ENCODE measurements at regions not wholly inside any gene's neighbourhood (a gene's known extent, or its start where the extent isn't known, plus 50 kb on each side); places are given as distances from the start of the nearest gene placed in this dataset.

- ATAC-seq (ENCODE audit: insufficient number of reproducible peaks, low FRiP score, low read depth) = no peak
Observed at GRCh38 chr20:55745840-55746239, 259.5 kb downstream of the CBLN4 start.

GRCh38 chr20:55744896-55745295 lies 260.4 kb downstream of the CBLN4 start:
- Histone ChIP-seq H3K4me3 (no peak overlapping the region), H3K4me1 (ENCODE audit: control insufficient read depth in 1 of 2, low read depth in 2 of 2) (no peaks in the 10 kb centered on the region), H3K27ac (no peak overlapping the region), H3K36me3 (no peaks in the 10 kb centered on the region), H3K9me3 (no peaks in the 10 kb centered on the region), H3K27me3 (replicated peaks; ENCODE audit: insufficient read depth) (no peaks in the 10 kb centered on the region)
- no peak for TF ChIP-seq CTCF (IDR thresholded peaks at IDR 0.05)
- DNase-seq (ENCODE audit: low spot score) (no peak), ATAC-seq (ENCODE audit: insufficient number of reproducible peaks, low FRiP score, low read depth) (no peak)

More at GRCh38 chr20:55745840-55746239, 259.5 kb downstream of the CBLN4 start:
- no peak for DNase-seq (ENCODE audit: low spot score)
- Histone ChIP-seq H3K4me1 (ENCODE audit: control insufficient read depth in 1 of 2, low read depth in 2 of 2) (no peaks in the 10 kb centered on the region), H3K4me3 (no peak overlapping the region), H3K27me3 (replicated peaks; ENCODE audit: insufficient read depth) (no peaks in the 10 kb centered on the region), H3K9me3 (no peaks in the 10 kb centered on the region), H3K27ac (no peak overlapping the region), H3K36me3 (no peaks in the 10 kb centered on the region)
- no peak for TF ChIP-seq CTCF (IDR thresholded peaks at IDR 0.05)

- no peak for TF ChIP-seq CTCF (IDR thresholded peaks at IDR 0.05)
- no peaks in the 10 kb centered on the region for H3K9me3 ChIP-seq
- no peak overlapping the region for H3K4me3 ChIP-seq
- no peaks in the 10 kb centered on the region for H3K4me1 ChIP-seq (ENCODE audit: control insufficient read depth in 1 of 2, low read depth in 2 of 2)
- DNase-seq (ENCODE audit: low spot score) (no peak), ATAC-seq (ENCODE audit: insufficient number of reproducible peaks, low FRiP score, low read depth) (no peak)
- H3K27me3 ChIP-seq (replicated peaks; ENCODE audit: insufficient read depth) = no peaks in the 10 kb centered on the region
- no peaks in the 10 kb centered on the region for H3K36me3 ChIP-seq
- no peak overlapping the region for H3K27ac ChIP-seq
Observed at GRCh38 chr20:55741801-55742200, 263.5 kb downstream of the CBLN4 start.

GRCh38 chr20:55740076-55740475 lies 265.2 kb downstream of the CBLN4 start:
- Histone ChIP-seq H3K4me1 (ENCODE audit: control insufficient read depth in 1 of 2, low read depth in 2 of 2) (no peaks in the 10 kb centered on the region), H3K27ac (no peak overlapping the region), H3K27me3 (replicated peaks; ENCODE audit: insufficient read depth) (no peaks in the 10 kb centered on the region), H3K4me3 (no peak overlapping the region), H3K36me3 (no peaks in the 10 kb centered on the region), H3K9me3 (no peaks in the 10 kb centered on the region)
- ATAC-seq (ENCODE audit: insufficient number of reproducible peaks, low FRiP score, low read depth) (no peak), DNase-seq (ENCODE audit: low spot score) (no peak)
- TF ChIP-seq CTCF (IDR thresholded peaks at IDR 0.05) = no peak

GRCh38 chr20:55730321-55730720 lies 275.0 kb downstream of the CBLN4 start:
- ATAC-seq (ENCODE audit: insufficient number of reproducible peaks, low FRiP score, low read depth) = no peak
- no peaks in the 10 kb centered on the region for H3K9me3 ChIP-seq
- no peak overlapping the region for H3K4me3 ChIP-seq
- no peak for DNase-seq (ENCODE audit: low spot score)
- no peaks in the 10 kb centered on the region for H3K4me1 ChIP-seq (ENCODE audit: control insufficient read depth in 1 of 2, low read depth in 2 of 2)
- H3K27me3 ChIP-seq (replicated peaks; ENCODE audit: insufficient read depth) = no peaks in the 10 kb centered on the region
- no peaks in the 10 kb centered on the region for H3K36me3 ChIP-seq
- no peak for TF ChIP-seq CTCF (IDR thresholded peaks at IDR 0.05)
- H3K27ac ChIP-seq = no peak overlapping the region
